H1 (cell line): ENCODE measurements at regions not wholly inside any gene's neighbourhood (a gene's known extent, or its start where the extent isn't known, plus 50 kb on each side); places are given as distances from the start of the nearest gene placed in this dataset.

Experiments
- CTCF ChIP-seq, 3 experiments: IDR thresholded peaks; 1 replicate in 2 of 3; 2 replicates in 1 of 3; pipeline versions ENCODE4 v1.5.1 to v1.6.1; 2011; ENCODE audit warnings: low read length in 3 of 3, mild to moderate bottlenecking in 3 of 3, inconsistent platforms in 2 of 3, low read depth in 1 of 3, moderate library complexity in 1 of 3; ENCODE audit not compliant: insufficient read depth in 1 of 3; ENCODE audit errors: control extremely low read depth in 1 of 3
- MAFK ChIP-seq: IDR thresholded peaks from 2 replicates; pipeline ENCODE4 v1.6.1; 2012; ENCODE audit warnings: low read depth, mild to moderate bottlenecking, improper control_type of control experiment, low read length
- SIN3A ChIP-seq, 2 experiments: IDR thresholded peaks in 1 of 2; conservative IDR thresholded peaks in 1 of 2; 2 replicates each; pipeline ENCODE4 v1.6.1; 2011 to 2012; ENCODE audit warnings: low read length in 2 of 2, improper control_type of control experiment in 1 of 2, low read depth in 1 of 2, mild to moderate bottlenecking in 1 of 2

GRCh38 chr6:44558832-44559251 lies 171.3 kb downstream of the CDC5L start:
- TF ChIP-seq CTCF (IDR thresholded peaks at IDR 0.05; ENCODE audit: control extremely low read depth in 1 of 3, insufficient read depth in 1 of 3, low read depth in 1 of 3, low read length in 3 of 3) (no peak), SIN3A (conservative IDR thresholded peaks at IDR 0.05 in 1 of 2, IDR thresholded peaks at IDR 0.05 in 1 of 2; ENCODE audit: low read depth in 1 of 2, low read length in 2 of 2) (no peak), MAFK (no peak)
